IMR-90 (cell line): ENCODE measurements at regions not wholly inside any gene's neighbourhood (a gene's known extent, or its start where the extent isn't known, plus 50 kb on each side); places are given as distances from the start of the nearest gene placed in this dataset.

Experiments
- ATAC-seq: fragments of 200-7000 bp; cut with Tn5 transposase; 2 replicates; pipeline ENCODE4 v1.9.1; 2020; ENCODE audit warnings: low read depth, mild to moderate bottlenecking, moderate library complexity
- BruUV-seq: library from RNA; stranded (reverse); fragments of 400-500 nt; replicated peaks from 2 replicates; lab custom pipeline; 2021; lab: Mats Ljungman, UMichigan
- CTCF ChIA-PET: fragments of 300-600 bp; formaldehyde crosslinking; extraction: SDS; loops from one replicate; lab custom pipeline; 2021; ENCODE audit warnings: antibody characterized with exemption; lab: Yijun Ruan, JAX
- POLR2A ChIA-PET: fragments of 300-600 bp; sonication (Branson Sonifier 250); formaldehyde crosslinking; loops from one replicate; lab custom pipeline; 2022; ENCODE audit warnings: antibody characterized with exemption; ENCODE audit not compliant: unreplicated experiment; lab: Charles Lee
- DNase-seq: peaks from one replicate; pipeline ENCODE4 v3.0.0; 2013
- H2AFZ ChIP-seq: replicated peaks from 2 replicates; pipeline ENCODE3; 2013; ENCODE audit warnings: low read length, mild to moderate bottlenecking; ENCODE audit not compliant: poor library complexity
- H2AK5ac ChIP-seq: 2 replicates; pipeline ENCODE4 v1.6.1; 2013; ENCODE audit warnings: low read depth, low read length, inconsistent platforms
- H2AK9ac ChIP-seq: replicated peaks from 2 replicates; pipeline ENCODE3; 2013; ENCODE audit warnings: mild to moderate bottlenecking, low read depth, low read length, moderate library complexity; ENCODE audit not compliant: poor library complexity
- H2BK120ac ChIP-seq: 2 replicates; pipeline ENCODE4 v1.6.1; 2013; ENCODE audit warnings: low read depth, low read length, inconsistent platforms
- H2BK15ac ChIP-seq: 3 replicates; pipeline ENCODE4 v1.6.1; 2013; ENCODE audit warnings: low read depth, low read length, inconsistent platforms
- H2BK20ac ChIP-seq: 2 replicates; pipeline ENCODE4 v1.6.1; 2013; ENCODE audit warnings: low read depth, mild to moderate bottlenecking, inconsistent platforms, low read length, moderate library complexity
- H2BK5ac ChIP-seq: 2 replicates; pipeline ENCODE4 v1.6.1; 2013; ENCODE audit warnings: mild to moderate bottlenecking, low read depth, low read length, inconsistent platforms; ENCODE audit not compliant: poor library complexity, severe bottlenecking
- H3K14ac ChIP-seq: replicated peaks from 2 replicates; pipeline ENCODE4 v1.6.1; 2013; ENCODE audit warnings: low read depth, low read length, inconsistent platforms
- H3K18ac ChIP-seq: 2 replicates; pipeline ENCODE4 v1.6.1; 2013; ENCODE audit warnings: low read depth, low read length, control low read depth
- H3K23ac ChIP-seq: 2 replicates; pipeline ENCODE4 v1.6.1; 2013; ENCODE audit warnings: low read depth, low read length, inconsistent platforms
- H3K27ac ChIP-seq: 2 replicates; pipeline ENCODE4 v1.5.1; 2013; ENCODE audit warnings: mild to moderate bottlenecking, control low read depth, low read length; ENCODE audit not compliant: insufficient read depth
- H3K27me3 ChIP-seq: 2 replicates; pipeline ENCODE4 v1.6.1; 2013; ENCODE audit warnings: low read length; ENCODE audit not compliant: control insufficient read depth, insufficient read depth
- H3K36me3 ChIP-seq: 2 replicates; pipeline ENCODE4 v1.6.1; 2013; ENCODE audit warnings: low read length, mixed read lengths; ENCODE audit not compliant: control insufficient read depth, insufficient read depth
- H3K4ac ChIP-seq: 2 replicates; pipeline ENCODE4 v1.6.1; 2013; ENCODE audit warnings: low read depth, low read length, inconsistent platforms
- H3K4me1 ChIP-seq: 2 replicates; pipeline ENCODE4 v1.6.1; 2013; ENCODE audit warnings: low read length, mixed read lengths; ENCODE audit not compliant: control insufficient read depth, insufficient read depth
- H3K4me2 ChIP-seq: 2 replicates; pipeline ENCODE4 v1.6.1; 2013; ENCODE audit warnings: low read depth, mild to moderate bottlenecking, control low read depth, low read length, moderate library complexity
- H3K4me3 ChIP-seq: 2 replicates; pipeline ENCODE4 v1.5.1; 2013; ENCODE audit warnings: low read depth, mild to moderate bottlenecking, control low read depth, low read length, moderate library complexity; ENCODE audit not compliant: insufficient read depth
- H3K56ac ChIP-seq: 2 replicates; pipeline ENCODE4 v1.6.1; 2013; ENCODE audit warnings: low read length, inconsistent platforms; ENCODE audit not compliant: insufficient read depth; ENCODE audit errors: extremely low read depth
- H3K79me1 ChIP-seq, 2 experiments: 2 replicates each; pipeline ENCODE4 v1.6.1; 2013; ENCODE audit warnings: low read length in 2 of 2, inconsistent platforms in 1 of 2, low read depth in 1 of 2
- H3K9ac ChIP-seq: 2 replicates; pipeline ENCODE4 v1.6.1; 2013; ENCODE audit warnings: low read depth, low read length, control low read depth
- H3K9me1 ChIP-seq: 2 replicates; pipeline ENCODE4 v1.6.1; 2013; ENCODE audit warnings: low read length, inconsistent platforms; ENCODE audit not compliant: insufficient read depth
- H3K9me3 ChIP-seq: 2 replicates; pipeline ENCODE4 v1.6.1; 2013; ENCODE audit warnings: low read length; ENCODE audit not compliant: control insufficient read depth, insufficient read depth
- H4K20me1 ChIP-seq: 2 replicates; pipeline ENCODE4 v1.6.1; 2013; ENCODE audit warnings: low read length, inconsistent platforms; ENCODE audit not compliant: insufficient read depth
- H4K5ac ChIP-seq: 2 replicates; pipeline ENCODE4 v1.6.1; 2013; ENCODE audit warnings: mild to moderate bottlenecking, low read depth, low read length, control low read depth
- H4K8ac ChIP-seq, 2 experiments: 2 replicates each; pipeline ENCODE4 v1.6.1; 2013; ENCODE audit warnings: low read depth in 2 of 2, low read length in 2 of 2, control low read depth in 1 of 2, inconsistent platforms in 1 of 2
- H4K91ac ChIP-seq: 2 replicates; pipeline ENCODE4 v1.6.1; 2013; ENCODE audit warnings: low read depth, low read length, inconsistent platforms; ENCODE audit not compliant: insufficient read depth
- CTCF ChIP-seq: conservative IDR thresholded peaks from 2 replicates; pipeline ENCODE4 v1.5.1; 2012; ENCODE audit warnings: mild to moderate bottlenecking, low read depth, low read length, improper control_type of control experiment
- MXI1 ChIP-seq: IDR thresholded peaks from 2 replicates; pipeline ENCODE4 v1.6.1; 2012; ENCODE audit warnings: low read depth, mild to moderate bottlenecking, low read length, moderate library complexity, borderline replicate concordance
- POLR2A ChIP-seq: IDR thresholded peaks from 2 replicates; pipeline ENCODE4 v1.6.1; 2012; ENCODE audit warnings: mild to moderate bottlenecking, low read depth, low read length
- RAD21 ChIP-seq: IDR thresholded peaks from 2 replicates; pipeline ENCODE4 v1.6.1; 2012; ENCODE audit warnings: low read length, improper control_type of control experiment
- RCOR1 ChIP-seq: IDR thresholded peaks from 2 replicates; pipeline ENCODE4 v1.6.1; 2012; ENCODE audit warnings: mild to moderate bottlenecking, low read length, improper control_type of control experiment; ENCODE audit not compliant: insufficient replicate concordance
- SMC3 ChIP-seq: fragments of 150-350 bp; IDR thresholded peaks from 2 replicates; pipeline ENCODE4 v1.6.1; 2016; ENCODE audit warnings: low read depth, mild to moderate bottlenecking, antibody characterized with exemption, low read length, moderate library complexity
- WGBS, 2 experiments: methylation state at CpG; one replicate each; pipeline versions ENCODE4 v1.1.5 to v1.1.7; 2013; ENCODE audit warnings: missing lambda C conversion rate in 2 of 2; ENCODE audit not compliant: insufficient read length in 1 of 2; ENCODE audit errors: extremely low coverage in 2 of 2; 5-methylcytosine and 5-hydroxymethylcytosine counted together
- dilution Hi-C: fragments of 300-500 bp; cut with HindIII; formaldehyde crosslinking; loops from one replicate; pipeline ENCODE4 v1.14.3; 2018; ENCODE audit warnings: low sequenced_read_pairs; ENCODE audit not compliant: unreplicated experiment
- in situ Hi-C: fragments of 300-500 bp; cut with MboI; formaldehyde crosslinking; loops from 3 replicates; pipeline ENCODE4 v1.14.3; 2019; ENCODE audit warnings: low sequenced_read_pairs, inconsistent platforms, mixed read lengths
- intact Hi-C: fragments of 100-400 bp; cut with micrococcal nuclease; formaldehyde crosslinking; loops from 2 replicates; pipeline ENCODE4 v1.10.0; 2022

- Histone ChIP-seq H3K79me1 (peaks cover 0 to 7% of the 10 kb centered on the region in 2 experiments; a peak in 2 of 4 replicates), H4K8ac (peak overlapping the region; percentile 29 to 53; a peak in 3 of 4 replicates), H4K5ac (peak overlapping the region; percentile 28), H3K18ac (peak overlapping the region; percentile 95), H3K23ac (peak overlapping the region; percentile 26; the same call in 1 of the 2 replicates), H4K20me1 (no peaks in the 10 kb centered on the region), H2BK20ac (peak overlapping the region; percentile 87), H3K4ac (peak overlapping the region; percentile 86), H3K4me1 (peaks cover 15% of the 10 kb centered on the region), H3K36me3 (no peaks in the 10 kb centered on the region), H2AFZ (peak overlapping the region; percentile 18), H3K9me3 (peaks cover 2% of the 10 kb centered on the region; the same call in 1 of the 2 replicates), H3K4me2 (no peak overlapping the region), H3K9ac (no peak overlapping the region), H2BK15ac (peak overlapping the region; percentile 32; the same call in 2 of the 3 replicates), H3K27ac (peak overlapping the region; percentile 54; the same call in 1 of the 2 replicates), H2BK5ac (peak overlapping the region; percentile 57), H3K9me1 (peaks cover 12% of the 10 kb centered on the region), H4K91ac (peak overlapping the region; percentile 90), H3K56ac (no peak overlapping the region), H2AK9ac (peak overlapping the region; percentile 85), H3K4me3 (no peak overlapping the region), H2AK5ac (peak overlapping the region; percentile 91), H2BK120ac (peak overlapping the region; percentile 74), H3K14ac (peak overlapping the region; percentile 53), H3K27me3 (no peaks in the 10 kb centered on the region)
- intact Hi-C loops: no loop called here
- DNase-seq (peak; percentile 37), ATAC-seq (no peak; the same call in 1 of the 2 replicates)
- POLR2A ChIA-PET: no interaction called here
- CTCF ChIA-PET: no interaction called here
- in situ Hi-C loops: no loop called here
- no peak for TF ChIP-seq CTCF
- TF ChIP-seq POLR2A: no peak
- no peak for TF ChIP-seq RAD21
- TF ChIP-seq MXI1: no peak
- no peak for TF ChIP-seq RCOR1
- no peak for TF ChIP-seq SMC3
- BruUV-seq: no TSS peak
- dilution Hi-C loops: no loop called here
- 90% methylated on average over 2 of the region's 3 CpGs; no CpG with 5 or more reads in 1 of the 2 experiments for WGBS, 2 experiments
Measured at GRCh38 chr14:61140271-61140670, 140.9 kb downstream of the TMEM30B start.
